ENCODE measurements at regions not wholly inside any gene's neighbourhood (a gene's known extent, or its start where the extent isn't known, plus 50 kb on each side); places are given as distances from the start of the nearest gene placed in this dataset.
A peak's percentile ranks its signal among the peaks of the same experiment; 100 is the strongest.

DNA sequence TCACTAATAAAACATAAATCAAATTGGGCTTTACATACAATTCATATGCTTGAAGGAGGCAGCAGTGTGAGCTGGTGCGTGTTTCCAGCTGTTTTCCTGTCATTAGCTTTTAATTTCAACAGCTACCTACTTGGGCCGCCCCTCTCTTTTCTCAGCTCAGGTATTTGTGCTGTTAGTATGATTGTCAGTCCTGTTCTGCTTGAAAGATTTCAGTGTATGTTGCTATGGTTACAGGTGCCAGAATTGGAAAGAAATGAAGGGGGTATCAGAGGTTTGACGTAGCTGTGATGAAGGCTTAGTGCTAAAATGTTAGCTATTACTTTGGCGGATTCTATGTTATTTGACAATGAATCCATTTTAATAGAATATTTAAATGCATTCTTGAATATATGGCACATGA lies 440.3 kb downstream of the ZIC3 start:
- no peak overlapping the region for H3K27ac ChIP-seq (ENCODE audit: low read depth in 2 of 2, low read length in 2 of 2)
- H3K36me3 ChIP-seq (ENCODE audit: control insufficient read depth in 2 of 3, insufficient read depth in 3 of 3, low read length in 3 of 3), result no peaks in the 10 kb centered on the region
- H3K9ac ChIP-seq (ENCODE audit: low read length in 3 of 3), result no peak overlapping the region
- H3K4me1 ChIP-seq (ENCODE audit: control insufficient read depth in 2 of 3, insufficient read depth in 2 of 3, low read depth in 1 of 3, low read length in 3 of 3), result no peaks in the 10 kb centered on the region
- intact Hi-C loops (cut with DNase I), result no loop called here
- DNase-seq (peak in 1 of 5 donors; percentile 7), FAIRE-seq (no peak)
- no peaks in the 10 kb centered on the region for H3K27me3 ChIP-seq (ENCODE audit: control insufficient read depth, insufficient read depth, low read length)
- H3K9me3 ChIP-seq (ENCODE audit: control insufficient read depth in 2 of 3, insufficient read depth in 1 of 3, low read length in 3 of 3), result no peaks in the 10 kb centered on the region
- no peak overlapping the region for H3K4me3 ChIP-seq (ENCODE audit: low read length in 3 of 3)
- TF ChIP-seq, protein P1, sequence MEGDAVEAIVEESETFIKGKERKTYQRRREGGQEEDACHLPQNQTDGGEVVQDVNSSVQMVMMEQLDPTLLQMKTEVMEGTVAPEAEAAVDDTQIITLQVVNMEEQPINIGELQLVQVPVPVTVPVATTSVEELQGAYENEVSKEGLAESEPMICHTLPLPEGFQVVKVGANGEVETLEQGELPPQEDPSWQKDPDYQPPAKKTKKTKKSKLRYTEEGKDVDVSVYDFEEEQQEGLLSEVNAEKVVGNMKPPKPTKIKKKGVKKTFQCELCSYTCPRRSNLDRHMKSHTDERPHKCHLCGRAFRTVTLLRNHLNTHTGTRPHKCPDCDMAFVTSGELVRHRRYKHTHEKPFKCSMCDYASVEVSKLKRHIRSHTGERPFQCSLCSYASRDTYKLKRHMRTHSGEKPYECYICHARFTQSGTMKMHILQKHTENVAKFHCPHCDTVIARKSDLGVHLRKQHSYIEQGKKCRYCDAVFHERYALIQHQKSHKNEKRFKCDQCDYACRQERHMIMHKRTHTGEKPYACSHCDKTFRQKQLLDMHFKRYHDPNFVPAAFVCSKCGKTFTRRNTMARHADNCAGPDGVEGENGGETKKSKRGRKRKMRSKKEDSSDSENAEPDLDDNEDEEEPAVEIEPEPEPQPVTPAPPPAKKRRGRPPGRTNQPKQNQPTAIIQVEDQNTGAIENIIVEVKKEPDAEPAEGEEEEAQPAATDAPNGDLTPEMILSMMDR (IDR thresholded peaks at IDR 0.05; ENCODE audit: borderline replicate concordance, extremely low read depth, insufficient read depth), result no peak

DNA sequence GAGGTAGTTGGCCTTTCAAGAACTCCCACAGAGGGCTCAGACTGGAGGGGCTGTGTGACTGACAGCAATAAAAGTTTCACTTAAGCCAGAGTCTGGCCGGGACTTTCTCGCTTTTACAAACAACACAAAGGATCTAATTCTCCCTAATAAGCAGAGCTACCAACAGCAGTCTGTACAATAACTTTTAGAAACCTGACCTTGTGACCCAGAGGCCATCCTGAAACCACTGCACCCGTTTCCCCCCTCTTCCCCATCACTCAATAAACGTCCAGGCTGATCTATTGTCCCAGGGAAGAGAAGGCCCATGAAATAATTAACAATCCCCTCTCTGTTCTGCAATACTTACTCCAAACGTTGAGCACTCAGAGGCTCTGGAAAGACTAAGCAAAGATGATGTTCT lies 442.4 kb downstream of the ZIC3 start:
- Histone ChIP-seq H3K4me1 (ENCODE audit: control insufficient read depth in 2 of 3, insufficient read depth in 2 of 3, low read depth in 1 of 3, low read length in 3 of 3) (no peaks in the 10 kb centered on the region), H3K36me3 (ENCODE audit: control insufficient read depth in 2 of 3, insufficient read depth in 3 of 3, low read length in 3 of 3) (no peaks in the 10 kb centered on the region), H3K27ac (ENCODE audit: low read depth in 2 of 2, low read length in 2 of 2) (no peak overlapping the region), H3K9ac (ENCODE audit: low read length in 3 of 3) (no peak overlapping the region), H3K27me3 (ENCODE audit: control insufficient read depth, insufficient read depth, low read length) (no peaks in the 10 kb centered on the region), H3K4me3 (ENCODE audit: low read length in 3 of 3) (no peak overlapping the region), H3K9me3 (ENCODE audit: control insufficient read depth in 2 of 3, insufficient read depth in 1 of 3, low read length in 3 of 3) (no peaks in the 10 kb centered on the region)
- DNase-seq (no peak), FAIRE-seq (no peak)
- TF ChIP-seq, protein P1 (IDR thresholded peaks at IDR 0.05; ENCODE audit: borderline replicate concordance, extremely low read depth, insufficient read depth), result no peak
- intact Hi-C loops (cut with DNase I), result no loop called here

DNA sequence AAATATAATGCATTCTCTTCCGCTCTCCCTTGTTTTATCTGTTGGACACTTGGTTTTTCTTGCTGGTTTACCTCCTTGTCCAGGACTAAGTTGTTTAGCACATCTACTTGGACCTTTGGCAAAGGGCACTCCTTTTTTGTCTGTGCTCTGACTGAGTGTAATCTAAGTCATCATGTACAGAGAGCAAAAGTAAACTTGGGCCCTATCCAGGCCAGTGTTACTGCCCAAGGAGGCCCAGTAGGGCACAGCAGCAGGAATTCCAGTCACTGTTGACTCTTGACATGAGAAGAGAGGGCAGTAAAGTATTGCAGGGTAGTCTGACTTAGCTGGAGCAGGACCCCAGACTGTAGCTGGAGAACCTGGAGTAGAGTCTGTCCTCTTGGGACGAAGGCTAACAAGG lies 445.5 kb downstream of the ZIC3 start:
- H3K27me3 ChIP-seq (ENCODE audit: control insufficient read depth, insufficient read depth, low read length), result no peaks in the 10 kb centered on the region
- intact Hi-C loops (cut with DNase I), result no loop called here
- H3K27ac ChIP-seq (ENCODE audit: low read depth in 2 of 2, low read length in 2 of 2), result no peak overlapping the region
- TF ChIP-seq, protein P1 (IDR thresholded peaks at IDR 0.05; ENCODE audit: borderline replicate concordance, extremely low read depth, insufficient read depth), result no peak
- no peak for DNase-seq
- H3K4me1 ChIP-seq (ENCODE audit: control insufficient read depth in 2 of 3, insufficient read depth in 2 of 3, low read depth in 1 of 3, low read length in 3 of 3), result no peaks in the 10 kb centered on the region
- no peak for FAIRE-seq
- H3K36me3 ChIP-seq (ENCODE audit: control insufficient read depth in 2 of 3, insufficient read depth in 3 of 3, low read length in 3 of 3), result no peaks in the 10 kb centered on the region
- H3K9me3 ChIP-seq (ENCODE audit: control insufficient read depth in 2 of 3, insufficient read depth in 1 of 3, low read length in 3 of 3), result no peaks in the 10 kb centered on the region
- no peak overlapping the region for H3K9ac ChIP-seq (ENCODE audit: low read length in 3 of 3)
- no peak overlapping the region for H3K4me3 ChIP-seq (ENCODE audit: low read length in 3 of 3)

DNA sequence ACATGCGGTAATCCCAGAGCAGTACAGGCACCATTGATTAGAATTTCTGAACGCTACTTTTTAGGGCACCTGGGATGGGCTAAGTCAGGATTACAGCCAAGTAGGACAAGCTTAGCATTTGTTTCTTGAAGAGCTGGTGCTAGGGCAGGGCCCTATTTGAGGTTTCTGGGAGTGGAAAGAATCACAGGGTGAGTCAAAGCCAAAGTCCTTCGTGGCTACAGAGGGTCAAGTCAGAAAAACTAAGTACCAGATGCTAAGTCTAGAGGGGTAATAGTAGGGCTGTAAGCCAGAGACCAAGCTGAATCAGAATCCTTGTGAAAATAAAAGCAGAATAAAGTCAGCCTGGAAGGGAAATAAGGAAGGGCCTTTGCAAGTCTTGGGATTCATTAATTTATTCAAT lies 448.6 kb downstream of the ZIC3 start:
- no peak for DNase-seq
- Histone ChIP-seq H3K27me3 (ENCODE audit: control insufficient read depth, insufficient read depth, low read length) (no peaks in the 10 kb centered on the region), H3K9me3 (ENCODE audit: control insufficient read depth in 2 of 3, insufficient read depth in 1 of 3, low read length in 3 of 3) (no peaks in the 10 kb centered on the region), H3K27ac (ENCODE audit: low read depth in 2 of 2, low read length in 2 of 2) (no peak overlapping the region), H3K9ac (ENCODE audit: low read length in 3 of 3) (no peak overlapping the region), H3K4me1 (ENCODE audit: control insufficient read depth in 2 of 3, insufficient read depth in 2 of 3, low read depth in 1 of 3, low read length in 3 of 3) (no peaks in the 10 kb centered on the region), H3K4me3 (ENCODE audit: low read length in 3 of 3) (no peak overlapping the region), H3K36me3 (ENCODE audit: control insufficient read depth in 2 of 3, insufficient read depth in 3 of 3, low read length in 3 of 3) (no peaks in the 10 kb centered on the region)
- FAIRE-seq, result no peak
- intact Hi-C loops (cut with DNase I), result no loop called here
- TF ChIP-seq, protein P1 (IDR thresholded peaks at IDR 0.05; ENCODE audit: borderline replicate concordance, extremely low read depth, insufficient read depth), result no peak
